GM12801 (cell line): ENCODE measurements at regions not wholly inside any gene's neighbourhood (a gene's known extent, or its start where the extent isn't known, plus 50 kb on each side); places are given as distances from the start of the nearest gene placed in this dataset.

ENCODE experiments used
- CTCF ChIP-seq: IDR thresholded peaks from one replicate; pipeline ENCODE4 v1.5.1; 2011; ENCODE audit warnings: control low read depth; ENCODE audit not compliant: insufficient read length; ENCODE audit errors: extremely low read depth

GRCh38 chr20:59471653-59472421 lies 132.5 kb upstream of the PHACTR3 start:
- TF ChIP-seq CTCF = no peak

- TF ChIP-seq CTCF = no peak
These were observed 130.6 kb upstream of the PHACTR3 start for GRCh38 chr20:59473742-59474141.

DNA sequence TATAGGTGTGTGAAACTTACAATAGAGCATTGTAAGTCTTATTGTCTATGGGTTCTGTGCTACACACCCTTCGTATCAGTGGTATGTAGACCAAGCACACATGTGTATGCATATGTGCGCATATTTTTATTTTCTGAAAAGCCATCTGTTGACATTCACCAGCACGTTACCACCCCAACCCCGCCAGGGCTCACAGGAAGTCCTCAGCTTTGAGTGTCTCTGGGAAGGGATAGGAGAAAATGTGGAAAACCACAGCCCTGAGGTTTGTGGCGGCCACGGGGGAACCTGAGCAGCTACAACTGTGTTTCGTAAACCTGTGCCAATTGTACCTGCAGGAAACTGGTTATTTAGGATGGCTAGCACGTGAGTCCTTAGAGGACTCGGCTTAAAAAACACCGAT lies 123.3 kb upstream of the PHACTR3 start:
- TF ChIP-seq CTCF = no peak

GRCh38 chr20:59481477-59482018 lies 122.8 kb upstream of the PHACTR3 start:
- TF ChIP-seq CTCF = no peak

- no peak for TF ChIP-seq CTCF
These were observed 121.8 kb upstream of the PHACTR3 start for GRCh38 chr20:59482351-59483187.

DNA sequence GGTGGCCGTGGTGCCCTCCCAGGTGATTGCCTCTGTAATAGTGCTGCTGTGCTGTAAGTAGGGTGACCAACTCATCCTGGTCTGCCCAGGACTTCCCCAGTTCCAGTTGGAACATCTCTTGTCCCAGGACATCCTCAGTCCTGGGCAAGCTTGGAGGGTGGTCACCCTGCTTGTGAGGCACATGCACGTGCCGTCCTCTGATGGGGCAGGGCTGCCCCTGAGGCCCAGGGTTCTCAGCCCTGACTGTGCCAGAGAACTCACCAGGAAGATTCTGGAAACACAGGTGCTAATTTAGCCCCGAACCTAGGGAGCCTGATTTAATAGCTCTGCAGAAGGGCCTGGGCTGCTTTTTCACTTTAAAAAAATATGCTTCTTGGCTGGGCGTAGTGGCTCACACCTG lies 120.9 kb upstream of the PHACTR3 start:
- no peak for TF ChIP-seq CTCF

DNA sequence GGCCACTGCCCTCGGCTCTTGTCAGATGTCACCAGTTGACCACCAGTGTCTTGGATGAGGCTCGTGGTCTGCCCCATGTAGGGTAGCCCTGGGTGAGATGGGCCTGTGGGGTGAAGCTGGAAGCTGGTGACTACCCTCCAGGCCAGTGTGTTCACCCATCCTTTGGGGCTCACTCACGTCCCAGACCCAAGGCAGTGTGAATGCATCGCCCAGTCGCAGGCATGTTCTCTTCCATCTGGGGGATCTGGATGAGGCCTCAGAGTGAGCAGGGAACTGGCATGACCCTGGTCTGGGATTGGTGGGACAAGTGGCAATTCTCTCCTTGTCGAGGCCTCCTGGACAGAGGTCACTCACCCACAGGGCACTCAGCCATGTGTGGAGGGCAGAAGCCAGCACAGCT lies 120.1 kb upstream of the PHACTR3 start:
- TF ChIP-seq CTCF = no peak
